Epithelial cell of esophagus (primary cell): ENCODE measurements at regions not wholly inside any gene's neighbourhood (a gene's known extent, or its start where the extent isn't known, plus 50 kb on each side); places are given as distances from the start of the nearest gene placed in this dataset.
"Not testable (repeated sequence)": the region's sequence is repeated elsewhere in the genome, so short reads cannot be mapped to it uniquely, and the experiment has no call there.

ENCODE experiments used
- DNase-seq: peaks from one replicate; pipeline ENCODE4 v3.0.0; 2010; ENCODE audit warnings: low read depth
- H3K4me3 ChIP-seq: 2 replicates; pipeline ENCODE4 v1.5.1; 2011; ENCODE audit warnings: mild to moderate bottlenecking, low read length, control low read depth
- CTCF ChIP-seq: IDR thresholded peaks from 2 replicates; pipeline ENCODE4 v1.5.1; 2011; ENCODE audit warnings: low read depth, mild to moderate bottlenecking, low read length, control low read depth, inconsistent platforms; ENCODE audit not compliant: insufficient read depth; ENCODE audit errors: missing control alignments

DNA sequence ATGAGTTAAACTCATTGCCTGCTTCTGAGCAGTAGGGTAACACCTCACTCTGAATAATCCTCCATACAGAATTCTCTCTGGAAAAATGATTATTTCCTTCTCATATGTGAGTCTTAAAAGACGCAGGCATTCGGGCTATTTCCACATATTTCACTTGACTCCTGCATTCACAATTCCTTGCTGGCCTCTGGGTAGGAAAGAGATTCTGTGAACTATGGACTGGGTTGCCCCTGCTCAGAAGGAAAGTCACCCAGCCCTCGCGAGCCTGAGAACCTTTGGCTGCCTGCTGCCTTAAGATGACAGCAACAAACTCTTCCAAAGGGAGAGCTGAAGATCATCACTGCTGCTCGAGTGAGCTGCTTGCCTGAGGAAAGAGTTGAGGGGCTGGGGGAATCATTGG, 216.8 kb downstream of the BAMBI start:
- no peak for DNase-seq
- TF ChIP-seq CTCF, result no peak

DNA sequence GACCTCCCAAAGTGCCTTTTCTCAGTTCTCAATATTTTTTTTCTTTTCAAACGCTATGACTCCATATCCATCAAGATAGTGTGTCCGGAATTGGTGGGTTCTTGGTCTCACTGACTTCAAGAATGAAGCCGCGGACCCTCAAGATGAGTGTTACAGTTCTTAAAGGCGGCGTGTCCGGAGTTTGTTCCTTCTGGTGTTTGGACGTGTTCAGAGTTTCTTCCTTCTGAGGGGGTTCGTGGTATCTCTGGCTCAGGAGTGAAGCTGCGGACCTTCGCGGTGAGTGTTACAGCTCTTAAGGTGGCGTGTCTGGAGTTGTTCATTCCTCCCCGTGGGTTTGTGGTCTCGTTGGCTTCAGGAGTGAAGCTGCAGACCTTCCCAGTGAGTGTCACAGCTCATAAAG, 218.3 kb downstream of the BAMBI start:
- H3K4me3 ChIP-seq, DNase-seq: not testable (repeated sequence)

More for the DNA sequence above, 216.8 kb downstream of the BAMBI start:
- no peak overlapping the region for H3K4me3 ChIP-seq

DNA sequence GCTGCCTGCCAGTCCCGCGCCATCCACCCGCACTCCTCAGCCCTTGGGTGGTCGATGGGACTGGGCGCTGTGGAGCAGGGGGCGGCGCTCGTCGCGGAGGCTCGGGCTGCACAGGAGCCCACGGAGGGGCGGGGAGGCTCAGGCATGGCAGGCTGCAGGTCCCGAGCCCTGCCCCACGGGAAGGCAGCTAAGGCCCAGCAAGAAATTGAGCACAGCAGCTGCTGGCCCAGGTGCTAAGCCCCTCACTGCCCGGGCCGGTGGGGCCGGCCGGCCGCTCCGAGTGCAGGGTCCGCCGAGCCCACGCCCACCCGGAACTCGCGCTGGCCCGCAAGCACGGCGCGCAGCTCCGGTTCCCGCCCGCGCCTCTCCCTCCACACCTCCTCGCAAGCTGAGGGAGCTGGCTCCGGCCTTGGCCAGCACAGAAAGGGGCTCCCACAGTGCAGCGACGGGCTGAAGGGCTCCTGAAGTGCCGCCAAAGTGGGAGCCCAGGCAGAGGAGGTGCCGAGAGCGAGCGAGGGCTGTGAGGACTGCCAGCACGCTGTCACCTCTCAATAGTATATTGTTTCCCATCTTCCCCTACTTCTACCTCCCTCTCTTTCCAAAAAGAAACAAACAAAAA, 219.6 kb downstream of the BAMBI start:
- H3K4me3 ChIP-seq, DNase-seq: not testable (repeated sequence)

DNA sequence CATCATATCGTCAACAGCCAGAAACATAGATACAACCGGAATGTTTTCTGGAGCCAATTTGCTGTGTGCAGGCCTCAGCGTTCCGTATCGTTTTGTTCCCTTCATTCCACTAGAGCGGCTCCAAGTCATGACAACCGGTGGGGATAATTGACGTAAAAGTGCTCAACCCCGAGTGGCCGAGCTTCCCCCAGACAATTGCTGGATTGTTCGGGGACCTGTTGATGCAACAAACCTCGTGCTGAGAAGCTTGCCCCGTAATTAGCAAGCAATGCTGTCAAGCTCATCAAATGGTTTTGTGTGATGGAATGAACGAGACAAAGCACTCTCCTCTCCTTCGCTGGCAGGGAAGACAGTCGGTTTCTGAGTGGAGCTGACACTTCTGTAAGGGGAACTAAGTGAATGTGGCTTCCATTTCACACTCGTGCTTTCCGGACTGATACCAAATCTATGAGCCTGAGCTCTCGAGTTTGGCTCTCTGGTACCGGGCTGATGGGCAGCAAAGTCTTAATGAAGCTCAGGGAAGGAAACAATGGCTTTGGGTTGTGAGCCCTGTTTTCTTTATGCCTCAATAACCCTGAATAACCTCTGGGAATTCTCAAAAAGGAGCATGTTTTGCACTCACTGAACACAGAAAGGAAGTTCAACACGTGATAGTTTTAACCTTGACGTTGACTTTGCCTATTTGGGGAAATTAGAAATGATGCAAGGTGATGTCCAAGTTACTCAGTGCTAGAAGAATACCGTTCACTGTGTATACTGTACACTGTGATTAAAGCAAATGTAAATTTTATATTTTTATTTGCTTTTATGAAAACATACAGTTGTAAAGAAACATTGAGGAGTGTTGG, 220.5 kb downstream of the BAMBI start:
- no peak for DNase-seq
- TF ChIP-seq CTCF, result no peak
- H3K4me3 ChIP-seq, result no peak overlapping the region

DNA sequence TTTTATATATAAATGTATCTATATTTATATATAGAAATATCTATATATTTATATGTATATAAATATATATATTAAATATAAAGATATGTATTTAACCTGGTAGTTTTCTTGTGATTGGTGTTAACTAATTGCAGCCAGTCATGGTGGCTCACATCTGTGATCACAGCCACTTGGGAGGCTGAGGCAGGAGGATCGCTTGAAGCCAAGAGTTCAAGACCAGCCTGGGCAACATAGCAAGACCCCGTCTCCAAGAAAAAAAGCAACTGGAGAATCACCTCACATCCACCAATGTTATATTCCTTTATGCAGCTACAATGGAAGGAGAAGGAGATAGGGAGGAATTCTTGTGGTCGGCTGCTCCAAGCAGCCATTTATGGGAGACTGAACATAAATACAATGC, 224.9 kb downstream of the BAMBI start:
- TF ChIP-seq CTCF, result no peak
- H3K4me3 ChIP-seq, result no peak overlapping the region
- no peak for DNase-seq

DNA sequence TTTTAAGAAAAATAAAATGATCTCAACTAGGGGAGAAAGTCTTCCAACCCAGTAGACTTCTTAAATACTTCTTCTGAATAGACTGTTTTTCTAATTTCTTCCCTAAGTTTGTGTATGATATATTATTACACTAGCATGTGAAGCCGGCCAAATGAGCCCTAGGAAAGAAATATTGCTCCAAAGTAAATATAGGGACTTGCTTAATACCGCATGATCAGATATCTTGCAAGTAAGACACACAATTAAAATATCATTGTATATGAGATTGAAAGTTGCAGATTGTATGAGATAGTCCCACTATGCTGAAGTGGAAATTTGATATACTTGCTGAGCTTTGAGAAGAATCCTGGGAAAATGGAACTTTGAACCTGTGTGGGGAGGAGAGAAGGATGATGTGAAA, 225.7 kb downstream of the BAMBI start:
- TF ChIP-seq CTCF, result no peak
- no peak for DNase-seq
- H3K4me3 ChIP-seq, result no peak overlapping the region

DNA sequence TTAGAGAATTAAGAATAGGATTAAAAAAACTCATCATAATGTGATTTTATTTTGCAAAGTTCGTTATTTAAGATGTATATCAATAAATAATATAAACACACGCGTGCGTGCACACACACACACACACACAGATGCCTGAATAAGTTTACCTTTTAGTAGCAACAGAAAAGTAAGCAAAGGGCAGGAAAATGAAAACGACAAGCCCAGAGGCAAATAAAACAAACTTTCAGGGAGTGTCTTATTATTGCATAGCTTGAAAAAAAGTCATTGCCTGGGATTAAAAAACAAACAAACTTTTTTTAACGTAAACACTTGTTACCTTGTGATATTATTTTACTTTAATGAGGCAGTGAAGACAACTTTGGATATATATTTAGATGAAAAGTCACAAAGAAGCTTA, 226.4 kb downstream of the BAMBI start:
- no peak for TF ChIP-seq CTCF
- no peak overlapping the region for H3K4me3 ChIP-seq
- DNase-seq, result no peak

DNA sequence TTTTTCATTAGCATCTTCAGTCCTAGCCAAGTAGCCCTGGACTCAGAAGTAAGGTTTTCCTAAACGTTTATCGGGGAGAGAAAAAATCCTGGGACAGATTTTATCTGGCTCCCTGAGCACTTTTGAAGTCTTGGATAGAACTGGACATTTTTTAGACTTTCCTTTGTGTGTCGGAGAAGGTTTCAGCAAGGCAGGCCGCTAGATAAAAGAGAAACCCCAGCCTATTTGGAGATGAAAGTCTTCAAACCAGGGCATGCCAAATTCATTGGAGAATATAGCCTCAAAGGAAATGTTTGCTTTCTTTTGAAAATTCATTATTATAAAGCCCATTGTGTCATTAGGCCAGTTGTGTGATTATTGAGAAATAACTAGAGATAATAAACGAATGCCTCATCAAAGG, 228.1 kb downstream of the BAMBI start:
- no peak overlapping the region for H3K4me3 ChIP-seq
- TF ChIP-seq CTCF, result no peak
- no peak for DNase-seq
